Activated CD8-positive, alpha-beta memory T cell treated with anti-CD3 and anti-CD28 coated beads for 4 hours (primary cell): ENCODE measurements at regions not wholly inside any gene's neighbourhood (a gene's known extent, or its start where the extent isn't known, plus 50 kb on each side); places are given as distances from the start of the nearest gene placed in this dataset.
A peak's percentile ranks its signal among the peaks of the same experiment; 100 is the strongest.

ENCODE experiments used
- DNase-seq, 2 donors: peaks; one replicate each; pipeline ENCODE4 v3.0.0-alpha.2; 2020; ENCODE audit warnings: low read depth in 2 of 2

DNA sequence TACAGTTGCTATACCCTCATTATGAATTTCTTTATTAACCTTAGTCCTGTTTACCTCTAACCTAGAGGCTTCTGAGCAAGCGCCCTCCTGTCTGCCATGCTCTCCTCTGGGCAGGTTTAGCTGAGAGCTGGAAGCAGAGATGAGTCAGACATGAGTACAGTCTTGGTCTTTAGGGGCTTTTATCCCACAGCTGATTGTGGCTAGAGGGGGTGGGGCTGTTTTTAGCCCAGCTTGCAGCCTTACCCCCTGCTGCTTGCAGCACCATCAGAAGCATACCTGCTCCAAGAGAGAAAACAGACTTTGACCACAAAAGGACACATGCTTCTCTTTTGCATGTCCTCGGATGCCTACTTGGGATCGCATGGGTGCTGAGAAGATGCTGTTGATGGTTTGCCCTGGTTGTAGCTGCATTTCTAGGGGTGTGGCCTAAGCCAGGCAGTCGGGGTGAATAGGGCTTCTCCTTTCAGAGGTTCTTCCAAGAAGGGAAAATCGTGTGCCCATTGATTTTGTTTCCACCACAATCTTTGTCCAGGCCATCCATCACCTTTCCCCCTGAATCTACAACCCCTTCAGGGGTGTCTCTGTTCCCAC lies 115.0 kb upstream of the LGALSL start:
- DNase-seq = peak in 1 of 2 donors; percentile 47

- DNase-seq = no peak
These were observed 112.5 kb upstream of the LGALSL start for GRCh38 chr2:64341461-64341860.

DNA sequence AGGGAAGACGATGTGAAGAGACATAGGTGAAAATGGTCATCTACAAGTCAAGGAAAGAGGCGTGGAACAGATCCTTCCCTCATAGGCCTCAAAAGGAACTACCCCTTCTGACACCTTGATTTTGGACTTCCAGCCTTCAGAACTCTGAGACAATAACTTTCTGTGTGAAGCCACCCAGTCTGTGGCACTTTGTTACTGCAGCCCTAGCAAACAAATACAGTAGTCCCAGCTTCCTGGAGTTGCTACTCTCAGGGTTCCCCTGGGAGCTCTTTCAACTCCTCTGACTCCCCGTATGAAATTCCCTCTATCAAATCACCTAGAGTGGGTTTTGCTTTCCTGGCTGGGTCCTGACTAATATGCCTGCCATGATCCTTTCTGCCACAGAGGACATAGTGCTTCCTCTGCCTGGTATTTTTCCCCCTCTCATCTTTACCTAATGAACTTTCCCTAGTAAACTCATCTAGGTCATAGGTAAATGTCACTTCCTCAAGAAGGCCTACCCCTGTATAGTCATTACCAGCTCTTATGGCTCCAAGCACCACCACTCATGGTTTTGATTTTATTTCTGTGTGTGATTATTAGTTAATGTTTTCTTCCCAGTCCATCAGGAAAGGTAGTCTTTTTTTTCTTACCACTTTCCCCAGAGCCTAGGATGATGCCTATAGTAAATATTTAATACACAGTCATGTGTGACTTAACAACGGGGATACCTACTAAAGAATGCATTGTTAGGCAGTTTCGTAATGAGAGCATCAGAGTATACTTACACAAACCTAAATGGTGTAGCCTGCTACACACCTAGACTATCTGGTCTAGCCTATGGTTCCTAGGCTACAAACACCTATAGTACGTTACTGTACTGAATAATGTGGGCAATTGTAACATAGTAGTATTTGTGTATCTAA lies 111.5 kb upstream of the LGALSL start:
- DNase-seq = no peak

- DNase-seq = no peak
These were observed 108.9 kb upstream of the LGALSL start for GRCh38 chr2:64344999-64345576.

GRCh38 chr2:64345998-64346397 lies 108.0 kb upstream of the LGALSL start:
- no peak for DNase-seq

DNA sequence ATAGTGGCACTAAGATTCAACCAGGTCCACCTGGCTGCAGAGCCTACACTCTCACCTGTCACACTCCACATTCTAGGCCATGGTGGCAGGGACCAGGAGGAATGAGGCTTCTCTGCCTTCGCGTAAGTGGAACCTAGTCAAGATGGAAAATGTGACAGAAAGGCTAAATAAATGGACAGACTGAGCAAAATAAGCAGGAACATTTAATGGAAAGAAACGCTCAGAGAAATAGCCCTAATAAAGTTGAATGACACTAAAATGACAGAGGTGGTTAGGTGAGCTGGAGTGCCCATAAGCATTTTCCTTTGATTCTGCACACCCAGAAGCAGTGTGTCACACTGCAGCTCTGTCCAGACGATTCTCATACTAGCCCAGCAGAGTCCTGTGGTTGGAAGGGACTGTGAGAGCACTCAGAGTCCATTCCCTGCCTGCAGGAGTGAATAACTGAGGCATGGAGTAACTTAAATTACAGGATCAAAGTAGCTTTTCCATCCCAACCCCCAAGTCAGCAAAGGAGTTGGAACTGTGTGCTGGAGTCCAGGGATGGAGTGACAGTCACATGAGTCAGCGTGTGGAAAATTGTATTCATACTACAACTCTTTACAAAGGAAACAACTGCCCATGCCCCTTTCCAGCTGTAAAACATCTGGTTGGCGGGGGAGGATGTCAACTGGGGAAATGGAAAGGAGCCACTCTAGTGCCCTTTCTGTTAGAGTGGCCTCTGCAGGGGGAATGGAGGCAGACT lies 105.4 kb upstream of the LGALSL start:
- no peak for DNase-seq

GRCh38 chr2:64349131-64349530 lies 104.8 kb upstream of the LGALSL start:
- DNase-seq = no peak

DNA sequence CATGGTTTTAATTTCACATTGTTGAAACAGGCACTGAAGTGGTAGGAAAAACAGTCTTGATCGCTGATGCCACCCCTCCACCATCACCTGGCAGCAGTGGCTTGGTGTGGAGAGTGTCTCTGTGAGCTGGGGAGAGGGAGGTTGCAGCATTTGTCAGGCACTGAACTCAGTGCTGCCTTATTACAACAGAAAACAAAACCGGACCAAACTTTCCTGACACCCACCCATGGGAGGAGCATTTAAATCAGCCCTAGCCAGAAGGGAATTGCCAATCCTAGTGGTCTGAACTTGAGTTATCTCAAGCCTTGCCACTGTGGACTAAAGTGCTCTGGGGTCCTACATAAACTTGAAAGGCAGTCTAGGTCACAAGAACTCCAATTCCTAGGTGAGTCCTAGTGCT lies 103.0 kb upstream of the LGALSL start:
- no peak for DNase-seq

DNA sequence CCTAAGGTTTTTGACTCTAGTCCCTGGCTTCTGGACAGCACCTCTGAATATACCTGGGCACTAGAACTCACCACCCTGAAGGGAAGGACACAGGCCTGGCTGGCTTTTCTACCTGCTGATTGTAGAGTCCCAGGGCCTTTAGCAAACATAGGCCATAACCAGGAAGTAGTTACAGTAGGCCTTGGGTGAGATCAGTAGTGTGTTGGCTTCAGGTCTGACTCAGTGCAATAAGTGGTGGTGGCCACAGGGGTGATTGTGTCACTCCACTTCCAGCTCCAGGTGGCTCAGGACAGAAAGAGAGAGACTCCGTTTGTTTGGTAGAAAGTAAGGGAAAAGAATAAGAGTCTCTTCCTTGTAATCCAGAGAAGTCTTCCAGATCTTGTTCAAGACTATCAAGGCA lies 101.7 kb upstream of the LGALSL start:
- DNase-seq = no peak

GRCh38 chr2:64354857-64355680 lies 98.9 kb upstream of the LGALSL start:
- no peak for DNase-seq

DNA sequence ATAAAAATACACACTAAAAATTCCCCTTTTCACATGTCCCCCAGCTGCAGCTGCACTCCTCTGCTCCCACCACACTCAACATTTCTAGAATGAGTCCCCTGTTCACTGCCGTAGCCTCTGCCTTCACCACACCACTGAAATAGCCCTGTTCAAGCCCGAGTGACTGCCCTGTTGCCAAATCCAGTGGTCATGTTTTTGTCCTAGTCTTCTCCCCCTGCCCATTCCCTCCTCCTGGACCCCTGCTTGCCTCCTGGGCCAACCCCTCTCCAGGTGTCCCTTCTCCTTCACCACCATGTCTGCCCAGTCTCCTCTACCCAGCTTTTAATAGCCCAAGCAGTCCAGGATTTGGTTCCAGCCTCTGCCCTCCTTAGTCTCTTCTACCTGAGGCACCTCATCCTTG lies 97.1 kb upstream of the LGALSL start:
- no peak for DNase-seq

DNA sequence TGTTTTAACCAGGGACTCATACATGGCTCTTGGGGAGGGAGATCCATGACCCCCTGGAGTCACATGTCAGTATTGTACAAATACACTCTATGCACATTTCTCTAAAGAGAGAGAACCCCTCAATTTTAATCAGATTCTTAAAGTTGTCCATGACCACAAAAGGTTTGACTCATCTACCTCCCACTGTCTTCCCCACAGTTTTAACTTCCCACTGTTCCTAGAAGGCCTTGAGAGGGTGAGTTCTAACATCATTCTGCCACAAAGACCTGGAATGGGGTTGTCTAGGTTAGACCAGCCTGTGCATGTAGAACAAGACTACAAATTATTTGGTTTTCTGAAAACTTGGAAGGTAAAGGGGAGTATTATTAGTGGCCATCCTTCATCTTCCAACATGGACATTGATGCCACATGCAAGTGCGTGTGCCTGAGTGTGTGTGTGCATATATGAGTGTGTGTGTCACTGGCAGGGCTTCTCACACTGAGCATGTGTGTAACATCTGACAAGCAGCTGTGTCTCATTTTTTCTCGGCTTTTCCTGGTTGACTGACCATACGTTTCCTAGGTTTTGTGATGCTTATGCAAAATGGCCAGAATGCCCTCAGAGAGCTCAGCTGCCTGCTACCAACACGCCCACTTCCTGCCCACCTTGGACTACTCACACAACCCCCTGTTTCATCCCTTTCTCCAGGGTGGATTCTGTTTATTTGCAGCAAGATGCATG lies 94.6 kb upstream of the LGALSL start:
- DNase-seq = no peak

GRCh38 chr2:64359892-64360657 lies 93.9 kb upstream of the LGALSL start:
- peak in 1 of 2 donors; percentile 6 for DNase-seq

DNA sequence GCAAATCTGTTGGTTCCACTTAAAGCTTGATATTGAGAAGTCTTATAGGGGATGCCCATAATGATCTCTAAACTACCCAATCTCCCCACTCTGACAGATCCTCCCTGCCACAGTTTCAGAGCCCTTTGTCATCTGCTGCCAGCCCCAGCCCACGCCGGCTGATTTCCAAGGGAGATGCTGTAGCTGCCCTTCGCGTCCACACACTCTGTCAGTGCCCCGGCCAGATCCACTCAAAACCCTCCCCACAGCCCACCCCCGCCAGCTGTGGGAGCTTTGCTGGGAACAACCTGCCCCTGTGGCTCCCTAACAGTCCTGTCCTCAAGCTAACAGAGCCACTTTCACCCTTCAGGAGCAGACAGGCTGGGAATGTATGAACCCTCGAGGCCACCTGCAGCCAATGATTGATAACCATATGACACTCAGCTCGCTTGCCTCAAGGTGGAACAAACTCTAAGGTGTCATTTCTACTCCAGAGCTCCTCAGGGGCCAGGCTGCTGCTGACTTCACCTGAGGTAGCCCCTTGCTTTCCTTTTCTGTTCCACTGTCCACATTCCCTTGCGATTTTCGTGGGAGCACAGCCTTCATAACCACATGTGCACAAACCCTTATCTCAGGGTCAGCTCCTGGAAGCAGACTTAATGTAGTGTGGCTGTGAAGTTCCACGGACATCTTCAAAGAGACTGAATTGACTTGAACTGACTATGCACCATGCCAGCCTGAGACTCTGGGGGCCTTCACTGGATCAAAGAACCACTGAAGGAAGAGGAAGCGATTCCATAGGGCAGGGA lies 92.6 kb upstream of the LGALSL start:
- no peak for DNase-seq

- DNase-seq = no peak
These were observed 91.4 kb upstream of the LGALSL start for GRCh38 chr2:64362562-64363026.

DNA sequence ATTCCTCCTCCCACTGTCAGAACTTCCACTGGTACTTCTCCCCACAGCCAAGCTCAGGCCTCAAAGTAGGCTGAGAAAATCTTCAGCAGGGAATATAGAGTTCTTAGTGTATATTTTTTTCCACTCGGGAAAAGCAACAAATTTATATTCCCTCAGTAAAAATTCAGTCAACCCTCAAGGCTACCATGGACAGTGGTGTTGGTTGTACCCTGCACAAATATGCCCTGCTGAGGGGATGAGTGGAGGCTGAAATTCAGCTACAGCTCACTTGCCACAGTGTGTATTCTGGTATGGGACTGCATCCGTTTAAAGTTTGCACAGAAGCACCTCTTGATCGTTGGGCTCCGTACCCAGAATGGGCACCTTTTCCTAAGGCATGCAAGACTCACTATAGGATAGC lies 90.8 kb upstream of the LGALSL start:
- no peak for DNase-seq

- DNase-seq = no peak
These were observed 90.1 kb upstream of the LGALSL start for GRCh38 chr2:64363848-64364247.

GRCh38 chr2:64367444-64368232 lies 86.3 kb upstream of the LGALSL start:
- no peak for DNase-seq
